Adrenal gland (tissue), 2 donors: ENCODE measurements at regions not wholly inside any gene's neighbourhood (a gene's known extent, or its start where the extent isn't known, plus 50 kb on each side); places are given as distances from the start of the nearest gene placed in this dataset.

ENCODE experiments used
- small RNA-seq, 2 donors: library from RNA; depleted of rRNA; stranded (forward); fragments of <200 nt; gene quantifications; one replicate each; pipeline ENCODE3, GENCODE V24; 2016

Small RNAs in the stretch of these regions (small RNA-seq; reads per million reads assigned to genes)
- gene RF00561 = 0 reads per million in 2 donors
